RWPE1 (cell line): ENCODE measurements at regions not wholly inside any gene's neighbourhood (a gene's known extent, or its start where the extent isn't known, plus 50 kb on each side); places are given as distances from the start of the nearest gene placed in this dataset.
A peak's percentile ranks its signal among the peaks of the same experiment; 100 is the strongest.
"Not testable (repeated sequence)": the region's sequence is repeated elsewhere in the genome, so short reads cannot be mapped to it uniquely, and the experiment has no call there.

Source experiments
- CTCF ChIA-PET: fragments of 350-600 bp; sonication (Branson Sonifier 250); formaldehyde crosslinking; extraction: SDS; loops from one replicate; lab custom pipeline; 2021; lab: Yijun Ruan, JAX
- POLR2A ChIA-PET: fragments of 400-600 bp; formaldehyde crosslinking; extraction: SDS; loops from one replicate; lab custom pipeline; 2020; ENCODE audit warnings: antibody characterized with exemption; ENCODE audit not compliant: low non-redundant PET; lab: Yijun Ruan, JAX
- DNase-seq: peaks from one replicate; pipeline ENCODE4 v3.0.0; 2012; ENCODE audit warnings: low spot score
- H3K27ac ChIP-seq: fragments of 450-650 bp; 2 replicates; pipeline ENCODE4 v1.5.1; 2017
- CTCF ChIP-seq: fragments of 450-650 bp; conservative IDR thresholded peaks from 2 replicates; pipeline ENCODE4 v1.5.1; 2017; ENCODE audit warnings: low read depth, mild to moderate bottlenecking

- TF ChIP-seq CTCF, result no peak
- ChIA-PET POLR2A (no interaction called here), CTCF (no interaction called here)
- DNase-seq, result peak; percentile 45
- H3K27ac ChIP-seq, result no peak overlapping the region
Observed at GRCh38 chr4:85210353-85210752, 243.9 kb upstream of the WDFY3 start.

GRCh38 chr4:85216571-85216970 lies 250.1 kb upstream of the WDFY3 start:
- DNase-seq, POLR2A ChIA-PET, CTCF ChIA-PET, H3K27ac ChIP-seq: not testable (repeated sequence)

- ChIA-PET CTCF (no interaction called here), POLR2A (no interaction called here)
- no peak for DNase-seq
- no peak for TF ChIP-seq CTCF
- no peak overlapping the region for H3K27ac ChIP-seq
Observed at GRCh38 chr4:85218756-85219155, 252.3 kb upstream of the WDFY3 start.

- POLR2A ChIA-PET, result no interaction called here
- no peak overlapping the region for H3K27ac ChIP-seq
- no peak for TF ChIP-seq CTCF
- DNase-seq, result no peak
- CTCF ChIA-PET, result interaction anchor here (1.2 kb wide), 1 partner anchor 10 kb away, joined by 4 read pairs; no protein-coding TSS in a partner anchor
Observed at GRCh38 chr4:85221606-85222005, 253.3 kb upstream of the ARHGAP24 start.

- POLR2A ChIA-PET, result no interaction called here
- CTCF ChIA-PET, result interaction anchor here (1.2 kb wide), 1 partner anchor 11 kb away, joined by 4 read pairs; no protein-coding TSS in a partner anchor
Observed at GRCh38 chr4:85222561-85222960, 252.4 kb upstream of the ARHGAP24 start.

GRCh38 chr4:85228264-85228663 lies 246.7 kb upstream of the ARHGAP24 start:
- H3K27ac ChIP-seq, result no peak overlapping the region
- no peak for TF ChIP-seq CTCF
- DNase-seq, result no peak
- ChIA-PET POLR2A (no interaction called here), CTCF (no interaction called here)

More at GRCh38 chr4:85222561-85222960, 252.4 kb upstream of the ARHGAP24 start:
- no peak for DNase-seq
- no peak for TF ChIP-seq CTCF
- H3K27ac ChIP-seq, result no peak overlapping the region

GRCh38 chr4:85233516-85233915 lies 241.4 kb upstream of the ARHGAP24 start:
- DNase-seq, result no peak
- no peak for TF ChIP-seq CTCF
- ChIA-PET CTCF (no interaction called here), POLR2A (no interaction called here)
- H3K27ac ChIP-seq, result no peak overlapping the region
